AG09319 (cell line): ENCODE measurements at regions not wholly inside any gene's neighbourhood (a gene's known extent, or its start where the extent isn't known, plus 50 kb on each side); places are given as distances from the start of the nearest gene placed in this dataset.

Experiments
- DNase-seq: peaks from one replicate; pipeline ENCODE4 v3.0.0-alpha.2; 2010; ENCODE audit warnings: low read depth; ENCODE audit errors: extremely low read depth
- CTCF ChIP-seq: IDR thresholded peaks from 2 replicates; pipeline ENCODE4 v1.5.1; 2011; ENCODE audit warnings: low read depth, mild to moderate bottlenecking, inconsistent platforms, low read length, moderate library complexity

- no peak for DNase-seq
- TF ChIP-seq CTCF, result no peak
Observed at GRCh38 chr3:98966862-98967546, 65.5 kb upstream of the DCBLD2 start.

- TF ChIP-seq CTCF, result no peak
- DNase-seq, result no peak
Observed at GRCh38 chr3:98966434-98966833, 64.9 kb upstream of the DCBLD2 start.

GRCh38 chr3:98964784-98965183, 63.3 kb upstream of the DCBLD2 start:
- no peak for TF ChIP-seq CTCF
- DNase-seq, result no peak

GRCh38 chr3:98963546-98963945, 62.1 kb upstream of the DCBLD2 start:
- no peak for TF ChIP-seq CTCF
- DNase-seq, result no peak

- DNase-seq, result no peak
- no peak for TF ChIP-seq CTCF
Observed at GRCh38 chr3:98962951-98963350, 61.5 kb upstream of the DCBLD2 start.

GRCh38 chr3:98962189-98962930, 60.9 kb upstream of the DCBLD2 start:
- no peak for DNase-seq
- no peak for TF ChIP-seq CTCF
